Esophagus squamous epithelium (tissue), 5 donors: ENCODE measurements at regions not wholly inside any gene's neighbourhood (a gene's known extent, or its start where the extent isn't known, plus 50 kb on each side); places are given as distances from the start of the nearest gene placed in this dataset.

ENCODE experiments used
- DNase-seq: peaks from one replicate; lab custom pipeline; 2025; lab: John Stamatoyannopoulos, UW
- H3K27ac ChIP-seq, 4 donors: fragments of 200-600 bp; sonication (generic); one replicate each; pipeline ENCODE4 v1.5.1; 2016 to 2019; ENCODE audit warnings: mild to moderate bottlenecking in 1 of 4
- H3K27me3 ChIP-seq, 4 donors: fragments of 200-600 bp; sonication (generic); 1 replicate in 3 of 4; 2 replicates in 1 of 4; pipeline versions ENCODE4 v1.5.1 to v1.6.0; 2017 to 2021; ENCODE audit warnings: antibody characterized with exemption in 1 of 4
- H3K36me3 ChIP-seq, 3 donors: fragments of 200-600 bp; sonication (generic); one replicate each; pipeline ENCODE4 v1.5.1; 2016 to 2019
- H3K4me1 ChIP-seq, 3 donors: fragments of 200-600 bp; sonication (generic); one replicate each; pipeline ENCODE4 v1.5.1; 2017 to 2019
- H3K4me3 ChIP-seq, 4 donors: fragments of 200-600 bp; sonication (generic); 1 replicate in 3 of 4; 2 replicates in 1 of 4; pipeline ENCODE4 v1.5.1; 2016 to 2019; ENCODE audit warnings: mild to moderate bottlenecking in 2 of 4, moderate library complexity in 1 of 4
- H3K9me3 ChIP-seq, 3 donors: fragments of 200-600 bp; sonication (generic); one replicate each; pipeline ENCODE4 v1.5.1; 2016 to 2019
- POLR2A ChIP-seq, 4 donors: fragments of 450-650 bp; IDR thresholded peaks; one replicate each; pipeline ENCODE4 v1.6.1; 2017; ENCODE audit warnings: antibody characterized with exemption in 4 of 4, mild to moderate bottlenecking in 4 of 4, moderate library complexity in 3 of 4
- WGBS, 2 donors: methylation state at CpG; one replicate each; pipeline ENCODE4 v1.1.5; 2018; 5-methylcytosine and 5-hydroxymethylcytosine counted together
- intact Hi-C: fragments of 100-400 bp; cut with DNase I; formaldehyde crosslinking; loops from one replicate; pipeline ENCODE4 v1.15.0; 2022
- TF ChIP-seq, protein P1 (sequence below), 6 experiments: fragments of 450-650 bp in 4 of 6; fragments of 200-600 bp in 2 of 6; sonication (generic) in 2 of 6; IDR thresholded peaks; one replicate each; pipeline ENCODE4 v1.5.1; 2016 to 2019; ENCODE audit warnings: antibody characterized with exemption in 6 of 6, mild to moderate bottlenecking in 4 of 6, moderate library complexity in 4 of 6
- donor health status: DM: yes; HTN: yes; CAD: no.

DNA sequence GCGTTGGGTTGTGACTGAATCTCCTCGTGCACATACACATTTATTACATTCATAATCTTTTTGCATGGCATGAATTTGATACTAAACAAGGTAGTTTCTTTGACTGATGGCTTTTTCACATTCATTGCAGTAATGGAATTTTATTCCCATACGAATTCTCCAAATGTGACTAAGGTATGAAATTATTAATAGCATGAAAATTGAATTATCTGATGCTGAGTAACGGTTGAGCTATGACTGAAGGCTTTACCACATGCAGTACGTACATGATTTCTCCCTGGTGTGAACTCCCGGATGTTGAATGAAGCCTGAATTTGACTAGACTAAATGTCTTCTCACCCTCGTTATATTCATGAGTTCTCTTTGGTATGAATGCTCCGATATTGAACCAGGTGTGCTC lies 104.4 kb upstream of the C1GALT1 start:
- H3K4me1 ChIP-seq = peaks cover 0 to 14% (median 0%) of the 10 kb centered on the region in 3 donors
- H3K4me3 ChIP-seq = no peak overlapping the region
- H3K9me3 ChIP-seq = no peaks in the 10 kb centered on the region
- H3K36me3 ChIP-seq = no peaks in the 10 kb centered on the region
- intact Hi-C loops = no loop called here
- no peak for DNase-seq
- no peak for TF ChIP-seq POLR2A (IDR thresholded peaks at IDR 0.05)
- TF ChIP-seq, protein P1, sequence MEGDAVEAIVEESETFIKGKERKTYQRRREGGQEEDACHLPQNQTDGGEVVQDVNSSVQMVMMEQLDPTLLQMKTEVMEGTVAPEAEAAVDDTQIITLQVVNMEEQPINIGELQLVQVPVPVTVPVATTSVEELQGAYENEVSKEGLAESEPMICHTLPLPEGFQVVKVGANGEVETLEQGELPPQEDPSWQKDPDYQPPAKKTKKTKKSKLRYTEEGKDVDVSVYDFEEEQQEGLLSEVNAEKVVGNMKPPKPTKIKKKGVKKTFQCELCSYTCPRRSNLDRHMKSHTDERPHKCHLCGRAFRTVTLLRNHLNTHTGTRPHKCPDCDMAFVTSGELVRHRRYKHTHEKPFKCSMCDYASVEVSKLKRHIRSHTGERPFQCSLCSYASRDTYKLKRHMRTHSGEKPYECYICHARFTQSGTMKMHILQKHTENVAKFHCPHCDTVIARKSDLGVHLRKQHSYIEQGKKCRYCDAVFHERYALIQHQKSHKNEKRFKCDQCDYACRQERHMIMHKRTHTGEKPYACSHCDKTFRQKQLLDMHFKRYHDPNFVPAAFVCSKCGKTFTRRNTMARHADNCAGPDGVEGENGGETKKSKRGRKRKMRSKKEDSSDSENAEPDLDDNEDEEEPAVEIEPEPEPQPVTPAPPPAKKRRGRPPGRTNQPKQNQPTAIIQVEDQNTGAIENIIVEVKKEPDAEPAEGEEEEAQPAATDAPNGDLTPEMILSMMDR (IDR thresholded peaks at IDR 0.05) = no peak
- 69 to 81% methylated on average over 8 of the region's 8 CpGs for WGBS, 2 donors
- H3K27ac ChIP-seq = no peak overlapping the region
- H3K27me3 ChIP-seq = no peaks in the 10 kb centered on the region

DNA sequence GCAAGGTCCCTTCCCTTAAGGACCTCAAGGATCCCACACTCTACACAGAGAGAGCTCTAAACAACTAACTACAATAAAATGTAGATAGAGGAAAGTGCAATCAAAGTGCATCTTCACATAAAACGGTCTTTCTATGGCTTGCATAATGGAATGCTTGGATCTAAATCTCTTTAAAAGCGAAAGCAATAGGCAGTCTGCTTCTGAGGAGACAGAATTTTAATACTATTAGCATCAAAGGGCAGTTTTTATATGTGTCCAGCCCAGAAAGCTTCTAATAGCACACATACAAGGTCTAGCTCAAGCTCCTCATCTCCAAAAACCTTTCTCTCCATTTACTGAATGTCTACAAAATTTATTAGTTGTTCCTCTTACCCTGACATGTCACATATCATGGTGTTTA lies 101.5 kb upstream of the C1GALT1 start:
- no peaks in the 10 kb centered on the region for H3K27me3 ChIP-seq
- no peak overlapping the region for H3K4me3 ChIP-seq
- intact Hi-C loops = no loop called here
- WGBS, 2 donors = 40 to 49% methylated on average over 2 of the region's 2 CpGs
- no peak for DNase-seq
- H3K27ac ChIP-seq = peak overlapping the region in 1 of 4 donors; percentile 67
- H3K36me3 ChIP-seq = no peaks in the 10 kb centered on the region
- no peak for TF ChIP-seq POLR2A (IDR thresholded peaks at IDR 0.05)
- TF ChIP-seq, protein P1 (IDR thresholded peaks at IDR 0.05) = no peak
- H3K9me3 ChIP-seq = no peaks in the 10 kb centered on the region
- H3K4me1 ChIP-seq = peaks cover 0 to 14% (median 0%) of the 10 kb centered on the region in 3 donors

DNA sequence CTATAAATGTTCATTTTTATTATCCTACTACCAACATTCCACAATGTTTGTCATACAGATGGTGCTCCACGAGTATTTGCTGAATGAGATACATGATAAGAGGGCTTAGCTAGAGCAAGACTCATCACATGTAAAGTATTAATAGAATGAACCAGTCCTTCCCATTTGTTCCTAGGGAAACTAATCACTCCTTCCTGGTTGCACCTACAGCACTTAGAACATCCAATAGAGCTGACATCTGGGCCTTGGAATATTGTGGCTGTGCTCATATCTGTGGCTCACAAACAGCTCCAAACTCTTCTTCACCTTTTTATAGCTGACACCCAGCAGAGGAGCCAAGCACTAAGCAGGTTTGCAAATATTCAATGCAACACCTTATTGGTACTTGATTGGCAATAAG lies 91.9 kb upstream of the C1GALT1 start:
- Histone ChIP-seq H3K4me3 (no peak overlapping the region), H3K4me1 (peaks cover 0 to 9% (median 0%) of the 10 kb centered on the region in 3 donors), H3K27ac (no peak overlapping the region), H3K27me3 (peaks cover 0 to 7% (median 0%) of the 10 kb centered on the region in 4 donors), H3K36me3 (no peaks in the 10 kb centered on the region), H3K9me3 (no peaks in the 10 kb centered on the region)
- no peak for TF ChIP-seq POLR2A (IDR thresholded peaks at IDR 0.05)
- TF ChIP-seq, protein P1 (IDR thresholded peaks at IDR 0.05) = no peak
- intact Hi-C loops = no loop called here
- WGBS, 2 donors = 52 to 57% methylated on average over 1 of the region's 1 CpG
- no peak for DNase-seq

DNA sequence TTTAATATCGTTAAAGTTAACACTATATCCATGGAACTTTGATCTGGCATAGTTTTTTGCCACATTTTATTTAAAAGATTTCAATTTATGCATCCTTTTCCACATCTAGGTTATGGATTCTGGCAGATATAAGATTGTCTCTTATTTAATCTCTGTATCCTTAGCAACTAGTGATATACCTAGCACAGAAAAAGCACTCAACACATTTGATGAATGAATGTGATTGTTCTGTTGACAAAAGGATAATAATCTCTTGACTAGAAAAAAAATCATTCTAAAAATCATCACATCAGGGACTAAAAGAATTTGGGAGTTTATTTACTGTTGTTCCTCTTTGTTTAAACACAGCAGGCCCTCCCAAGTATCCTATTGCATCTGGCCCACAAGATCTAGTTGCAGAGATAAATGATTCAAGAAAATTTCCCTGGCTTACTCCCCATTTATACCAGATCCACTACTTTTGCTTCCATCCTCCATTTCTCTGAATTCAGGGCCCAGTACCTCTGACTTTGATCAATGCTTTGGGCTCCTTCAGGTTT lies 84.0 kb upstream of the C1GALT1 start:
- TF ChIP-seq POLR2A (IDR thresholded peaks at IDR 0.05) = no peak
- TF ChIP-seq, protein P1 (IDR thresholded peaks at IDR 0.05) = no peak
- H3K27me3 ChIP-seq = no peaks in the 10 kb centered on the region
- H3K27ac ChIP-seq = no peak overlapping the region
- no peak overlapping the region for H3K4me3 ChIP-seq
- no peaks in the 10 kb centered on the region for H3K9me3 ChIP-seq
- no peak for DNase-seq
- intact Hi-C loops = no loop called here
- no peaks in the 10 kb centered on the region for H3K36me3 ChIP-seq
- H3K4me1 ChIP-seq = peaks cover 14 to 35% (median 15%) of the 10 kb centered on the region in 3 donors
- 96 to 100% methylated on average over 1 of the region's 1 CpG for whole genome bisulfite sequencing, 2 donors

DNA sequence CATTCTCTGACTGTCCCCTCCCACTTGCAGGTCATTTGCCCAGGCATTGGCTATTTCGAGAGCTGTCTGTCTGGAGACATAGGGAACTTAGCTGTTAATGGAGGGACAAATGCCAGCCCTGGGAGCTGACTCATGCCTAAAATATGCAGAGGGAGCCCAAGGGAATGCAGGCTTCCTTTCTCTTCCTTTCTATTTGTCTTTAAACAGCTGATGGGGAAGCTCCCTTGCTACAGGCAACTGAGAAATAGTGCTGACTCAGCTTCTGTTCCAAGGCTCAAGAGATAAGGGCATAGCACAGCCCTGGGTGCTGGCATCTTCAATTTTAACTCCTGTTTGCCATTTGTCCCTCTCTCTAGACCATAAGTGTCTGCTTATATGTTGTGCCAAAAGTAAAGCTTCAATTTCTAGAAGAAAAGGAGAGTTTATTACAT lies 82.7 kb upstream of the C1GALT1 start:
- no peaks in the 10 kb centered on the region for H3K27me3 ChIP-seq
- 14 to 22% methylated on average over 1 of the region's 1 CpG for WGBS, 2 donors
- intact Hi-C loops = loop anchor here (10.0 kb wide), 1 partner anchor 435 kb away; the partner anchor contains the start of gene COL28A1
- H3K4me3 ChIP-seq = no peak overlapping the region
- H3K4me1 ChIP-seq = peaks cover 14 to 39% (median 15%) of the 10 kb centered on the region in 3 donors
- peak overlapping the region; percentile 12 to 80 (median 52) for H3K27ac ChIP-seq
- DNase-seq = no peak
- TF ChIP-seq POLR2A (IDR thresholded peaks at IDR 0.05) = no peak
- TF ChIP-seq, protein P1 (IDR thresholded peaks at IDR 0.05) = no peak
- H3K36me3 ChIP-seq = no peaks in the 10 kb centered on the region
- no peaks in the 10 kb centered on the region for H3K9me3 ChIP-seq
